ENCODE measurements at regions not wholly inside any gene's neighbourhood (a gene's known extent, or its start where the extent isn't known, plus 50 kb on each side); places are given as distances from the start of the nearest gene placed in this dataset.

DNA sequence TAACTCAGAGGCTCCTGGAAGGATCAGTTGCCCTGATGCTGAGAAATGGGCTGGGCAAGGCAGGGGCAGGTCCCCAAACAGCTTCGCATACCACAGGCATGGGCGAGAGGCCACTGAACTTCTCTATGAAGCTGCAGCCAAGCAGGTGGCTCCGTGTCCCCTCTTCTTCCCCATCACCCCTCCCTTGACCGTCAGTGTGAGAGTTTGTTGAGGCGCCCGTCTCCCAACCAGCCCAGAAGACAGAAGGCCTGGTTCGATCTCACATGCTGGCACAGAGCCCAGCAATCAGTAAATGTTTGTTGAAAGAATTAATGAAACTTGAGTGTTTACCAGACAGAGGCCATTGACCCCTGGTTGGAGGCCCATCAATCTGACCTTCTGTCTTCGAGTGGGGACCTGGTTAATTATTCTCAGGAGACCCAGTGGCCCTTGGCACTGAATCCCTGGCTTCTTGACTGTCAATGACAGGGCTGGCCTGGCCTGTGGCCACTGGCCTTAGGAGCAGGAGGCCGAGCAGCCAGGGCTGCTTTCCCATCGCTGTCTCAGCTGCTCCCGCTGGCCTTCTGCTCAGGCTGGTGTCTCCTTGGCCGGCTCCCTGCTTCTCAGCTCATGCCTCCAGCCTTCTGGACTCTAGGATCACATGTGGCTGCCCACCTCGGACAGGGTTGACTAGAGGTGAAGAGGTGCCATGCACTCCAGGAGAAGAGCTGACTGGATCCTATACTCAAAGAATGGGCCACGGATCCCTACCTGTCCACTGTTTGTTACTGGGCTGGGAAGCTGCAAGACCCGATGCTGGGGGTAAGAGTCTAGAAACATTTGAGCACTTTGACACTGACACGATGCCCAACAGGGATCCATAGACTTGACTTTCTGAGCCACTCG, 113.4 kb downstream of the ASB7 start:
- no peak for TF ChIP-seq POLR2A (IDR thresholded peaks at IDR 0.05)
- TF ChIP-seq, protein P1, sequence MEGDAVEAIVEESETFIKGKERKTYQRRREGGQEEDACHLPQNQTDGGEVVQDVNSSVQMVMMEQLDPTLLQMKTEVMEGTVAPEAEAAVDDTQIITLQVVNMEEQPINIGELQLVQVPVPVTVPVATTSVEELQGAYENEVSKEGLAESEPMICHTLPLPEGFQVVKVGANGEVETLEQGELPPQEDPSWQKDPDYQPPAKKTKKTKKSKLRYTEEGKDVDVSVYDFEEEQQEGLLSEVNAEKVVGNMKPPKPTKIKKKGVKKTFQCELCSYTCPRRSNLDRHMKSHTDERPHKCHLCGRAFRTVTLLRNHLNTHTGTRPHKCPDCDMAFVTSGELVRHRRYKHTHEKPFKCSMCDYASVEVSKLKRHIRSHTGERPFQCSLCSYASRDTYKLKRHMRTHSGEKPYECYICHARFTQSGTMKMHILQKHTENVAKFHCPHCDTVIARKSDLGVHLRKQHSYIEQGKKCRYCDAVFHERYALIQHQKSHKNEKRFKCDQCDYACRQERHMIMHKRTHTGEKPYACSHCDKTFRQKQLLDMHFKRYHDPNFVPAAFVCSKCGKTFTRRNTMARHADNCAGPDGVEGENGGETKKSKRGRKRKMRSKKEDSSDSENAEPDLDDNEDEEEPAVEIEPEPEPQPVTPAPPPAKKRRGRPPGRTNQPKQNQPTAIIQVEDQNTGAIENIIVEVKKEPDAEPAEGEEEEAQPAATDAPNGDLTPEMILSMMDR (IDR thresholded peaks at IDR 0.05 in 8 of 11, conservative IDR thresholded peaks at IDR 0.05 in 3 of 11): no peak
